Epithelial cell of esophagus (primary cell): ENCODE measurements at regions not wholly inside any gene's neighbourhood (a gene's known extent, or its start where the extent isn't known, plus 50 kb on each side); places are given as distances from the start of the nearest gene placed in this dataset.

Source experiments
- DNase-seq: peaks from one replicate; pipeline ENCODE4 v3.0.0; 2010; ENCODE audit warnings: low read depth
- H3K4me3 ChIP-seq: 2 replicates; pipeline ENCODE4 v1.5.1; 2011; ENCODE audit warnings: mild to moderate bottlenecking, low read length, control low read depth
- TF ChIP-seq, protein P1 (sequence below): IDR thresholded peaks from 2 replicates; pipeline ENCODE4 v1.5.1; 2011; ENCODE audit warnings: low read depth, mild to moderate bottlenecking, low read length, control low read depth, inconsistent platforms; ENCODE audit not compliant: insufficient read depth; ENCODE audit errors: missing control alignments

- H3K4me3 ChIP-seq = no peak overlapping the region
- TF ChIP-seq, protein P1, sequence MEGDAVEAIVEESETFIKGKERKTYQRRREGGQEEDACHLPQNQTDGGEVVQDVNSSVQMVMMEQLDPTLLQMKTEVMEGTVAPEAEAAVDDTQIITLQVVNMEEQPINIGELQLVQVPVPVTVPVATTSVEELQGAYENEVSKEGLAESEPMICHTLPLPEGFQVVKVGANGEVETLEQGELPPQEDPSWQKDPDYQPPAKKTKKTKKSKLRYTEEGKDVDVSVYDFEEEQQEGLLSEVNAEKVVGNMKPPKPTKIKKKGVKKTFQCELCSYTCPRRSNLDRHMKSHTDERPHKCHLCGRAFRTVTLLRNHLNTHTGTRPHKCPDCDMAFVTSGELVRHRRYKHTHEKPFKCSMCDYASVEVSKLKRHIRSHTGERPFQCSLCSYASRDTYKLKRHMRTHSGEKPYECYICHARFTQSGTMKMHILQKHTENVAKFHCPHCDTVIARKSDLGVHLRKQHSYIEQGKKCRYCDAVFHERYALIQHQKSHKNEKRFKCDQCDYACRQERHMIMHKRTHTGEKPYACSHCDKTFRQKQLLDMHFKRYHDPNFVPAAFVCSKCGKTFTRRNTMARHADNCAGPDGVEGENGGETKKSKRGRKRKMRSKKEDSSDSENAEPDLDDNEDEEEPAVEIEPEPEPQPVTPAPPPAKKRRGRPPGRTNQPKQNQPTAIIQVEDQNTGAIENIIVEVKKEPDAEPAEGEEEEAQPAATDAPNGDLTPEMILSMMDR = no peak
- DNase-seq = no peak
These were observed 274.1 kb upstream of the MC4R start for GRCh38 chr18:60646725-60647124.

GRCh38 chr18:60649107-60649506 is 276.5 kb upstream of the MC4R start:
- H3K4me3 ChIP-seq = no peak overlapping the region
- DNase-seq = no peak
- TF ChIP-seq, protein P1 = no peak

DNA sequence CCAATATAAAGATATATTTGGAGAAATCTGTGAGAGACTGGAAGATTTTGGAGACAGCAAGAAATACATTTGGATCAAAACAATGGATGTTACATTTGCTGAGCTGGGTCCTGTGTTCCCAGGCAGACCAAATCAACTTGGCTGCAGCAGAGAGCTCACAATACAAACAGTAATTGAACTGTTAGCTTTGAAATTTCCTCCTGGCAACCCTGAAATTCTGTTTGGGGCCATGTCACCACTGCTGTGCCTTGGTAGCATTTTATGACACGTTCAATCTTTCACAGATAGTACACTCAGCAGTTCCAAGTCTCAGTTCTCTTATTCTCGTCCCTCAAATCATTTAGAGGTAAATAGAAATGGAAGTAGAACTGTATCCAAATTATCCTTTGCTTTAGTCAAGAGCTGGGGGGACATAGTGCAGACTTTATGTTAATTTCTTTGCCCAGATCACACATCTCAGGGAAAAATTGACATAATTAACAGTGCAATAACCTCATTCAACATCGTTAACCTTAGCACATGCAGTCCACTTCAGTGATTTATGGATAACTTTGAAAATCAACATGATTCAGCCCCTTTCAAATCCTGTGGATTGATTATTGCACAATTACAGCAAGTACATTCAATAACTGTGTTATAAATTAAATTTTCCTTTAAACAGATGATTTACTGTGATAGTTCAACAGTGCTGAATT is 277.4 kb upstream of the MC4R start:
- DNase-seq = no peak
- TF ChIP-seq, protein P1 = no peak
- no peak overlapping the region for H3K4me3 ChIP-seq

GRCh38 chr18:60654298-60654697 is 281.7 kb upstream of the MC4R start:
- no peak overlapping the region for H3K4me3 ChIP-seq
- TF ChIP-seq, protein P1 = no peak
- DNase-seq = no peak

- H3K4me3 ChIP-seq = no peak overlapping the region
- DNase-seq = no peak
- TF ChIP-seq, protein P1 = no peak
These were observed 284.0 kb upstream of the MC4R start for GRCh38 chr18:60656553-60656952.

DNA sequence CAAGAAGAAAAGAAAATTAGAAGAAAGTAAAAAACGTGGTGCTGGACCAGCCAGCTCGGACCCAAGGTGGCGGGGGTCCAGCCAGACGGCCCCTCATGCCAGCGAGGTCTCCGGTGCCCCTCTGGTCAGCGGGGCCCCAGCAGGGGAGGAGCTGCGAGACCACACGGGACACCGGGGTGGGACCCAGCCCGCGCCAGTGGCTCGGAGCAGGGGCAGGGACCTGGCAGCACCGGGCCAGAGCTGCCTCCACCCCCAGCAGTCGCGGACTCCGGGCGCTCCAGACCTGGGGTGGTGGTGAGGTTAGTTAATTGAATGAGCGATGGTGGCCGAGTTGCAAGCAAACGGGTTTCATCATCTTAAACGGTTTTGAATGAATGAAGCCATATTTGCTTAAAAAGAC is 289.9 kb upstream of the MC4R start:
- no peak for DNase-seq
- H3K4me3 ChIP-seq = no peak overlapping the region
- TF ChIP-seq, protein P1 = no peak
